Kidney (tissue), 13 donors: ENCODE measurements at regions not wholly inside any gene's neighbourhood (a gene's known extent, or its start where the extent isn't known, plus 50 kb on each side); places are given as distances from the start of the nearest gene placed in this dataset.

Experiments
- DNase-seq, 5 donors: peaks; one replicate each; pipeline ENCODE4 v3.0.0-alpha.2; 2013 to 2020
- FAIRE-seq: peaks from 2 replicates; lab custom pipeline; 2012; peaks lifted over from hg19 to GRCh38; lab: Jason Lieb, UNC
- H3K27ac ChIP-seq, 2 donors: one replicate each; pipeline ENCODE4 v1.7.0; 2013; ENCODE audit warnings: low read depth in 2 of 2, low read length in 2 of 2, inconsistent platforms in 1 of 2
- H3K27me3 ChIP-seq: one replicate; pipeline ENCODE4 v1.7.1; 2013; ENCODE audit warnings: low read length, inconsistent platforms; ENCODE audit not compliant: control insufficient read depth, insufficient read depth
- H3K36me3 ChIP-seq, 3 donors: one replicate each; pipeline versions ENCODE4 v1.7.0 to v1.7.1; 2013; ENCODE audit warnings: low read length in 3 of 3, control low read depth in 1 of 3, inconsistent platforms in 1 of 3; ENCODE audit not compliant: insufficient read depth in 3 of 3, control insufficient read depth in 2 of 3
- H3K4me1 ChIP-seq, 3 donors: one replicate each; pipeline versions ENCODE4 v1.7.0 to v1.7.1; 2013; ENCODE audit warnings: low read length in 3 of 3, inconsistent platforms in 1 of 3, low read depth in 1 of 3; ENCODE audit not compliant: control insufficient read depth in 2 of 3, insufficient read depth in 2 of 3
- H3K4me3 ChIP-seq, 3 donors: one replicate each; pipeline versions ENCODE4 v1.7.0 to v1.8.1; 2013; ENCODE audit warnings: low read length in 3 of 3, control low read depth in 1 of 3, inconsistent platforms in 1 of 3
- H3K9ac ChIP-seq, 3 donors: one replicate each; pipeline versions ENCODE4 v1.7.0 to v1.7.1; 2013; ENCODE audit warnings: low read length in 3 of 3, control low read depth in 1 of 3, inconsistent platforms in 1 of 3
- H3K9me3 ChIP-seq, 3 donors: one replicate each; pipeline versions ENCODE4 v1.7.0 to v1.7.1; 2013; ENCODE audit warnings: low read length in 3 of 3, control low read depth in 1 of 3, inconsistent platforms in 1 of 3; ENCODE audit not compliant: control insufficient read depth in 2 of 3, insufficient read depth in 1 of 3
- intact Hi-C: fragments of 100-400 bp; cut with DNase I; formaldehyde crosslinking; loops from one replicate; pipeline ENCODE4 v1.11.1; 2022
- TF ChIP-seq, protein P1 (sequence below): IDR thresholded peaks from 3 replicates; pipeline ENCODE4 v1.5.1; 2012; ENCODE audit warnings: mild to moderate bottlenecking, moderate library complexity, borderline replicate concordance; ENCODE audit not compliant: insufficient read depth; ENCODE audit errors: extremely low read depth
- donor health status: control.
- donor health status: control.
- donor health status: control.
- donor health status: control.
- donor health status: control.
- donor health status: DM: yes; HTN: yes; CAD: no.
- donor health status: Normal renal cell carcinoma (clear cell type).

DNA sequence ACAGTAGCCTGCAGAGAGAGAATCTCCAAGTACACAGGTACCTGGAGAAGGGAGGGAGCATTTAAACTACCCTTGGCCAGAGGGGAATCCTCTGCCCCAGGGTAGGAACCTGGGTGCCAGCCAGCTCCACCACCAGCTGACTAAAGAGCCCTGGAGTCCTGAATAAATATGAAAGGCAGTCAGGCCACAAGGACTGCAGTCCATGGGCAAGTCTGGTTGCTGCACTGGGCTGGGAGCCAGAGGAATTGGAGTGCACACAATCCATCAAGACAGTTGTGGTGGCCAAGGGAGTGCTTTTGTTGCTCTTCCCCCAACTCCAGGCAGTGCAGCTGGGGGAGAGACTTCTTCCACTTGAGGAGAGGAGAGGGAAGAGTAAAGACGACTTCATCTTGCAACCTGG, 172.5 kb downstream of the HNRNPD start:
- Histone ChIP-seq H3K36me3 (no peaks in the 10 kb centered on the region), H3K9me3 (peaks cover 0 to 2% (median 0%) of the 10 kb centered on the region in 3 donors), H3K27ac (no peak overlapping the region), H3K4me3 (no peak overlapping the region), H3K9ac (no peak overlapping the region), H3K27me3 (no peaks in the 10 kb centered on the region), H3K4me1 (no peaks in the 10 kb centered on the region)
- no peak for DNase-seq
- FAIRE-seq, result no peak
- intact Hi-C loops, result loop anchor here (10.0 kb wide), 1 partner anchor 797 kb away; no protein-coding TSS in a partner anchor
- TF ChIP-seq, protein P1, sequence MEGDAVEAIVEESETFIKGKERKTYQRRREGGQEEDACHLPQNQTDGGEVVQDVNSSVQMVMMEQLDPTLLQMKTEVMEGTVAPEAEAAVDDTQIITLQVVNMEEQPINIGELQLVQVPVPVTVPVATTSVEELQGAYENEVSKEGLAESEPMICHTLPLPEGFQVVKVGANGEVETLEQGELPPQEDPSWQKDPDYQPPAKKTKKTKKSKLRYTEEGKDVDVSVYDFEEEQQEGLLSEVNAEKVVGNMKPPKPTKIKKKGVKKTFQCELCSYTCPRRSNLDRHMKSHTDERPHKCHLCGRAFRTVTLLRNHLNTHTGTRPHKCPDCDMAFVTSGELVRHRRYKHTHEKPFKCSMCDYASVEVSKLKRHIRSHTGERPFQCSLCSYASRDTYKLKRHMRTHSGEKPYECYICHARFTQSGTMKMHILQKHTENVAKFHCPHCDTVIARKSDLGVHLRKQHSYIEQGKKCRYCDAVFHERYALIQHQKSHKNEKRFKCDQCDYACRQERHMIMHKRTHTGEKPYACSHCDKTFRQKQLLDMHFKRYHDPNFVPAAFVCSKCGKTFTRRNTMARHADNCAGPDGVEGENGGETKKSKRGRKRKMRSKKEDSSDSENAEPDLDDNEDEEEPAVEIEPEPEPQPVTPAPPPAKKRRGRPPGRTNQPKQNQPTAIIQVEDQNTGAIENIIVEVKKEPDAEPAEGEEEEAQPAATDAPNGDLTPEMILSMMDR, result no peak

DNA sequence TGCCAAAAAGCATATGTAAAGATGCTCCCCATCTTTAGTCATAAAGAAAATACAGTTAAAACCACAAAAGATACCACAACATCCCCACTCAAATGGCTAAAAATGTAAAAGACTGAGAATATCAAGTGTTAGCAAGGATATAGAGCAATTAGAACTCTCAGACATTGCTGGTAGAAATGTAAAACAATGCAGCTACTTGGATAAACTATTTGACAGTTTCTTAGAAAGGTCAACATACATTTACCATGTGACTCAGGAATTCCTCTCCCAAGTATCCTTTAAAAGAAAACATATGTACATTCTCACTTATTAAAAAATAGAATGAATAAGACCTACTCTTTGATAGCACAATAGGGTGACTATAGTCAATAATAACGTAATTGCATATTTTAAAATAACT, 173.7 kb downstream of the HNRNPD start:
- Histone ChIP-seq H3K9ac (no peak overlapping the region), H3K4me3 (no peak overlapping the region), H3K4me1 (no peaks in the 10 kb centered on the region), H3K9me3 (no peaks in the 10 kb centered on the region), H3K27ac (no peak overlapping the region), H3K36me3 (no peaks in the 10 kb centered on the region), H3K27me3 (no peaks in the 10 kb centered on the region)
- no peak for DNase-seq
- FAIRE-seq, result no peak
- intact Hi-C loops, result loop anchor here (10.0 kb wide), 1 partner anchor 795 kb away; no protein-coding TSS in a partner anchor
- TF ChIP-seq, protein P1, result no peak

DNA sequence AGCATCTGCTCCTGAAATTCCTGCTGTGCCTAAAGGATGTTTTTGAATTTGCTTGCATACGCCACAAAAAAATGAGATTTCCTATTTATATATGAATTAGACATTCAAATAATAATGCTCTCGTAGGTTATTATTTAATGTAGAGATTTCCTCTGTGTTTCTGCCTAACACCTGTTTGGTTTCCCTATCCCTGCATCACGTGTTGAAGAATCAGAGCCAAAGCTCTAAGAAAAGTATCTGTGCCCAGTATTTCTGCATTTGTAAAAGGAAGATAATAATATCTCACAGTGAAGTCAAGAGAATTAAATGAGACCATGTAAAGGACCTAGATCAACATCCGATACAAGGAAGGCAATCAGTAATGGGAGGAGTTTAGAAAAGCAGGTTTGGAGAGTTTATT, 179.5 kb downstream of the HNRNPD start:
- H3K4me1 ChIP-seq, result no peaks in the 10 kb centered on the region
- H3K36me3 ChIP-seq, result no peaks in the 10 kb centered on the region
- no peak overlapping the region for H3K27ac ChIP-seq
- TF ChIP-seq, protein P1, result no peak
- no peak overlapping the region for H3K9ac ChIP-seq
- H3K27me3 ChIP-seq, result no peaks in the 10 kb centered on the region
- DNase-seq (no peak), FAIRE-seq (no peak)
- H3K4me3 ChIP-seq, result no peak overlapping the region
- H3K9me3 ChIP-seq, result no peaks in the 10 kb centered on the region
- intact Hi-C loops, result no loop called here
